ENCODE measurements at regions not wholly inside any gene's neighbourhood (a gene's known extent, or its start where the extent isn't known, plus 50 kb on each side); places are given as distances from the start of the nearest gene placed in this dataset.
"Not testable (repeated sequence)": the region's sequence is repeated elsewhere in the genome, so short reads cannot be mapped to it uniquely, and the experiment has no call there.

DNA sequence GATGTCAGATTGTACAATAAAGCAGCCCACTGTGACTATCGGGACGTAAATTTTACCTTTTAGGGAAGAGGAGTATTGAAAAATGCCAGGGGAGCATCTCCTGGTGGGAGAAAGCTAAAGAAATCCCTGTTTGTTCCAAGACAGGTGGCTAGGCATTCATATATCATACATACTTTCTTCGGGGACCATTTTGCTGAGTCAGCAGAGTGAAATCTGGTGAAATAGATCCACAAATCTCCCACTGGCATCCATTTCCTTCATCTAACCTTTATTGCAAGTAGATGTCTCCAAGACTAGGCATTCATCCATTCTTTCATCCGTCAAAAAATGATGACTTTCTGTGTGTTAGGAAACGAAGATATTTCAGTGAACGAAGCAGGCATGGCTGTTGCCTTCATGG is 107.1 kb downstream of the BMP4 start:
- POLR2A ChIA-PET, result no interaction called here
- no peaks in the 10 kb centered on the region for H3K36me3 Mint-ChIP-seq (ENCODE audit: low read depth)
- H3K9me3 Mint-ChIP-seq, result no peaks in the 10 kb centered on the region
- no peak overlapping the region for H3K27ac Mint-ChIP-seq
- no peaks in the 10 kb centered on the region for H3K4me1 Mint-ChIP-seq
- H3K27me3 Mint-ChIP-seq, result no peaks in the 10 kb centered on the region
- H3K4me3 Mint-ChIP-seq, result no peak overlapping the region
- CTCF ChIA-PET, result no interaction called here
- DNase-seq, result no peak

DNA sequence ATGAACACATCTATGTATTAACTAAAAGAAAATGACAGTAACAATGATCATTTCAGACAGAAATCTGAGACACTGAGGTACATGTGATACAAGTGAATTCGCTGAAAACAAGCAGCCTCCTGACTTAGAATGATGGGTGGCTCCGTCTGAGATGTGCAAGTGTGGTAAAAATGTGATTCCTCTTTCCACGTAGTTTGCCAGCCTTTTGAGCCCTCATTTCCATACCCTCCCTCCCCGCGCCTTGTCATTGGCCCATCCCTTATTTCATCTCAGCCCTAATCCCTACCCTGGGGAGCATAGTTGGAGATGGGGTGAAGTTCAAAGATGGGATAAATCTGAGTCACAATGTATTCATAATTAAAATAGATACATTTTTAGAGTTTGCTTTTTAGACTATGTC is 107.8 kb downstream of the BMP4 start:
- no peak for DNase-seq
- Mint-ChIP-seq H3K36me3 (ENCODE audit: low read depth) (no peaks in the 10 kb centered on the region), H3K9me3 (no peaks in the 10 kb centered on the region), H3K27me3 (no peaks in the 10 kb centered on the region), H3K27ac (no peak overlapping the region), H3K4me3 (no peak overlapping the region), H3K4me1 (no peaks in the 10 kb centered on the region)
- CTCF ChIA-PET, result no interaction called here
- POLR2A ChIA-PET, result no interaction called here

DNA sequence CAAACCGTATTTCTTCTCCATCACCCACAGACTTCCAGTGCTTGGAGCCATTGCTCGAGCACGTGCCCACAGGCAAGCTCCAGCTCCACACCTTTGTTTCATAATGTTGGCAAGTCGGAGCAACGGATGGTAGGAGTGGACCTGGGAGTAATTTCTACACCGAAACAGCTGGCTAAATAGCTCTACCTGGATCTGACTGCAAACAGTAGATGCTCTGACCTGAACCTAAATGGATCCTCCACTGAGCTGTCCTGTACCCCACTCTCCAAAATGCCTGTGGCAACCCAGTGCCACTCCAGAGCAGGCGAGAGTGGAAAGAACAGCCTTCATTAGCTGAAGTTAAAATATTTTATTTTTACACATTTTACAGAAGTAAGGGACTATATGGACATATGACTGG is 108.7 kb downstream of the BMP4 start:
- DNase-seq, result no peak
- no peak overlapping the region for H3K4me3 Mint-ChIP-seq
- H3K27me3 Mint-ChIP-seq, result no peaks in the 10 kb centered on the region
- H3K4me1 Mint-ChIP-seq, result no peaks in the 10 kb centered on the region
- no peaks in the 10 kb centered on the region for H3K9me3 Mint-ChIP-seq
- H3K36me3 Mint-ChIP-seq (ENCODE audit: low read depth), result no peaks in the 10 kb centered on the region
- H3K27ac Mint-ChIP-seq, result no peak overlapping the region
- POLR2A ChIA-PET, result no interaction called here
- CTCF ChIA-PET, result no interaction called here

DNA sequence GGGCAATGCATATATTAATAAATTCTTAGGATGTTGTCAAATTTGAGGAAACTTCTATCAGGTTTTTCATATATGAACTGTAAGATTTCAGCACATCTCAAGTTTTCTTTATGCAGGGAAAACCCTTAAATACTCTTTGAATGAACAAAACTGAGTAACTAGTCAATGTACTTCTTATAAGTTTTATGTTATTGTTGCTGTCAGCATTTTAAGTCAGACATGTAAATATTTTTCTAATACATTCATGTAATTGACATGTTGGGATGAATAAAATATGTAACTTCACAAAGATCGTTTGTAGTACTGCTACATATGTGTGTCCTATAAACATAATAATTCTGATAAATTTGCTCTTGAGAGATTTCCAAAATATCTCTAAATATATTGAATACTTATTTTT is 109.6 kb downstream of the BMP4 start:
- no peaks in the 10 kb centered on the region for H3K27me3 Mint-ChIP-seq
- no peaks in the 10 kb centered on the region for H3K9me3 Mint-ChIP-seq
- no peak overlapping the region for H3K4me3 Mint-ChIP-seq
- no peaks in the 10 kb centered on the region for H3K36me3 Mint-ChIP-seq (ENCODE audit: low read depth)
- DNase-seq, result no peak
- no peak overlapping the region for H3K27ac Mint-ChIP-seq
- CTCF ChIA-PET, result no interaction called here
- POLR2A ChIA-PET, result no interaction called here
- no peaks in the 10 kb centered on the region for H3K4me1 Mint-ChIP-seq

DNA sequence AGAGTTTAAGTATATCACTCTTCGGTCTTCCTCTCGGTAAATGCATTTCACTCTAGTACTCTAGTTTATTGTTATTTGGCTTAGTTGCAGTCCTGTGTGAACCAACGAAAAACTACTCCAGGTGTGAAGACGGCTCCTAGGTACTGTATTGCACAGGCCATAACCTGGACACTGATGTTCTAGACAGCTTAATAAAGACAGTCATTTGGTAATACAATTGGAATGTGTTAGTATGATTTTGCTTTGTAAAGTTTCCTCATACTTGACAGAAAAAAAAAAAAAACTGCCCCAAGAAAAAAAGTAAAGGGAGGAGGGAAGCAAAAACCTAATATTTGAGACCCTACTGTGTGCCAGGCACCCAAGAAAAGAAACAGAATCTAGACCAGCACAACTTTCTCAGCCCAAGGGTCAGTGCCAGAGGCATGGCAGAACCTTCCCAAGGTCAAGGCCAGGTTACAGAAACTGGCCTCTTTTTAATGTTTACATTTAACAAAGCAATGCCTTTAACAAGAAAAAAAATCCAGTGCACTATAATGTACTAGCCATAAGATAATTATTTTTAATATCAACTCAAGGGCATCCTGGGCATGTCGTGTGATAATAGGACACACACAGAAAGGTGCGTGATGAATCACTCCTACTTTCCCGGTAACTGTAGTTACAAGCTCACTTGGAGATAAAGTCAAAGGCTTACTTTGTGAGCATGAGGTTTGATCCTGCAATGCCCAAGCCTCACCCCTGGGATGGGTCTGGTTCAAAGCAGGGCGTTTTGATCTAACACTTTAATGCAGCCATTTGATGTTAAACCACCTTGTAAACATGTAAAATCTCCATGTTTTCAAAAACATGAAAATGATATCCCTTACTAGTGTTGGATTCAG is 110.6 kb downstream of the BMP4 start:
- CTCF ChIA-PET, result no interaction called here
- no peak for DNase-seq
- peaks cover 3% of the 10 kb centered on the region for H3K9me3 Mint-ChIP-seq
- no peak overlapping the region for H3K27ac Mint-ChIP-seq
- no peak overlapping the region for H3K4me3 Mint-ChIP-seq
- H3K36me3 Mint-ChIP-seq (ENCODE audit: low read depth), result no peaks in the 10 kb centered on the region
- no peaks in the 10 kb centered on the region for H3K27me3 Mint-ChIP-seq
- H3K4me1 Mint-ChIP-seq, result no peaks in the 10 kb centered on the region
- POLR2A ChIA-PET, result no interaction called here

DNA sequence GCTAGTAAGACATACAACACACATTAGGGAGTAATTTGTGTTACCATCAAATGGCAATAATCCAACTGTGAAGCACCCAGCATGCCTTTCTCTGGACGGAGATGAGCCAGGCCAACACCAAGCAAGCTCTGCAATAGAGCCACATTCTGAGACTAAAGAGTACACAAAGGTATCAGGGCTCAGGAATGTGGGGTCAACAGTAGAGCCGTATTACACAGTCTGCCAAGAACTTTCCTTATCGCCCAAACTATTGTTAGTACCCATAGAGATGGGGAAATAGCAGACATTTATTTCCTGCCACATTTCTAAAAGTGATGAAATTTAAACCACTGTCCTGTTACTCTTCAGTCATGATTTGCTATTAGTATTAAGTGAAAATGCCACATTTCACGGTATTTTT is 113.7 kb downstream of the BMP4 start:
- Mint-ChIP-seq H3K4me3 (no peak overlapping the region), H3K27me3 (no peaks in the 10 kb centered on the region), H3K9me3 (peaks cover 7% of the 10 kb centered on the region), H3K4me1 (no peaks in the 10 kb centered on the region), H3K36me3 (ENCODE audit: low read depth) (no peaks in the 10 kb centered on the region), H3K27ac (no peak overlapping the region)
- DNase-seq, result no peak
- POLR2A ChIA-PET, result no interaction called here
- CTCF ChIA-PET, result no interaction called here

DNA sequence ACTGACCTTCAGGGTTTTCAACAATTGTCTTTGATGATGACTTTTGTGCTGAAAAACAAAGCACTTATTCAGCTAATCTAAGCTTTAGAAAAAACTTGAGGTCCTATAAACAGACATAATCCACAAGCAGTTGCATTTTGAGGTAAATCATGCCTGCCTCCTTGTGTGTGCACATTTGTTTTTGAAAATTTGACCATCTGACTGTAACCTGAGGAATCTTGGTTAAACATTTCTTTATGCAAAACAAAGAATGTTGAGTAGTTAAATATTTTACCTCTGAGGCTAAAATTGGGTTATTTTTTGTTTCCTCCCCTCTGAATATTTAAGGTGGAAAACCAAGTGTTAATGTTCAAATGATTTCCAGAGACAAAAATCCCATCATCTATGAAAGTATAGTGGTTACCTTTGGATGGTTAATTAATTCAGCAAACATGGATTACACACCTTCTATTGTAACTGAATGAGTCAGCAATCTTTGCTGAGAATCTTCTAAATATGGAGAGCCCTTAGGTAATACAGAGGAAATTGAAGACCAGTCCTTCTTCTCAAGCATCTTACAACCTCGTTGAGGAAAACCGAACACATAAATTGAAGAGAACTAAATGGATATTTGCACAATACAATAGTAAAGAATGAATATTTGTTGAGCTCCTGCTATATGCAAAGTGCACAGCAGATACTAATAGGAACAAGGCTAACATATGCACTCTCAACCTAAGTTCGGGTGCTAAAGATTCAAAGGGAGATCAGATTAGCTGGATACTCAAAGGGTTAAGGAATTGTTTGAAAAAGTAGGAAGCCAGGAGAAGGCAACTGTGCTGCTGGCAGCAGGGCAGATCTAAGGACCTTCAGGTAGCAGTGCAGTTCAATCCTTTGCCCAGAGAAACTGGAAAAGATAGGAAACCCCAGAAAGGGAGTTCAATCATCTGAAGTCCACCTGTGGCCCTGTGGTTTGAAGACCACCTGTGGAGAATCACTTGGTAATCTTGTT is 115.2 kb downstream of the BMP4 start:
- DNase-seq, result no peak
- CTCF ChIA-PET, result no interaction called here
- Mint-ChIP-seq H3K4me1 (no peaks in the 10 kb centered on the region), H3K4me3 (no peak overlapping the region), H3K27me3 (no peaks in the 10 kb centered on the region), H3K27ac (no peak overlapping the region), H3K36me3 (ENCODE audit: low read depth) (no peaks in the 10 kb centered on the region), H3K9me3 (peaks cover 7% of the 10 kb centered on the region)
- POLR2A ChIA-PET, result no interaction called here

DNA sequence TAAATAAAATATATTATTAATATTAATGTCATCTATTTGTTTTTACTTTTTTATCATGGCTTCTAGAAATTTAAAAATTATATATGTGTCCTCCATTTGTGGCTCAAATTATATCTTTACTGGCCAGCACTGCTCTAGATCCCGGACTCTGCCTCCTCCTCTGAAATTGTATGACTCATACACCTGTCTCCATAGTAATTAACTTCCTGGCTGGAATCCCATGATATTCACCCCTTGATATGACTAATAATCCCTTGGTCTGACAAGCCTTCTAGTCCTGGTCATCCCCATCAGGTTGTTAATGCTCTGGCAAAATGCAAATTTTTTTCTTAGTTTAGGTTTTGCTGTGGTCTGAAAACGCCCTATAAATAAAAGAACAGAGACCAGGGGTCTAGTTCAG is 116.2 kb downstream of the BMP4 start:
- Mint-ChIP-seq H3K36me3 (ENCODE audit: low read depth) (no peaks in the 10 kb centered on the region), H3K27me3 (no peaks in the 10 kb centered on the region), H3K4me1 (no peaks in the 10 kb centered on the region), H3K27ac (no peak overlapping the region), H3K9me3 (peaks cover 7% of the 10 kb centered on the region), H3K4me3 (no peak overlapping the region)
- ChIA-PET POLR2A (no interaction called here), CTCF (no interaction called here)
- DNase-seq, result no peak

DNA sequence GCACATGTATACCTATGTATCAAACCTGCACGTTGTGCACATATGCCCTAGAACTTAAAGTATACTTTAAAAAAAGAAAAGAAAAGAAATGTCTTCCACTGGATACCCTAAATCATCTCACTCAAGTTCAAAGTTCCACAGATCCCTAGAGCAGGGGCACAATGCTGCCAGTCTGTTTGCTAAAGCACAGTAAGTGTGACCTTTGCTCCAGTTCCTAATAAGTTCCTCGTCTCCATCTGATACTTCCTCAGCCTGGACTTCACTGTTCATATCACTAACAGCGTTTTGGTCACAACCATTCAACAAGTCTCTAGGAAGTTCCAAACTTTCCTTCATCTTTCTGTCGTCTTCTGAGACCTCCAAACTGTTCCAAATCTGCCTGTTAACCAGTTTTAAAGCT is 118.3 kb downstream of the BMP4 start:
- ChIA-PET POLR2A (no interaction called here), CTCF (no interaction called here)
- H3K36me3 Mint-ChIP-seq (ENCODE audit: low read depth), result no peaks in the 10 kb centered on the region
- no peaks in the 10 kb centered on the region for H3K4me1 Mint-ChIP-seq
- no peak overlapping the region for H3K4me3 Mint-ChIP-seq
- DNase-seq, result no peak
- H3K9me3 Mint-ChIP-seq, result peaks cover 7% of the 10 kb centered on the region
- no peaks in the 10 kb centered on the region for H3K27me3 Mint-ChIP-seq
- H3K27ac Mint-ChIP-seq, result no peak overlapping the region

DNA sequence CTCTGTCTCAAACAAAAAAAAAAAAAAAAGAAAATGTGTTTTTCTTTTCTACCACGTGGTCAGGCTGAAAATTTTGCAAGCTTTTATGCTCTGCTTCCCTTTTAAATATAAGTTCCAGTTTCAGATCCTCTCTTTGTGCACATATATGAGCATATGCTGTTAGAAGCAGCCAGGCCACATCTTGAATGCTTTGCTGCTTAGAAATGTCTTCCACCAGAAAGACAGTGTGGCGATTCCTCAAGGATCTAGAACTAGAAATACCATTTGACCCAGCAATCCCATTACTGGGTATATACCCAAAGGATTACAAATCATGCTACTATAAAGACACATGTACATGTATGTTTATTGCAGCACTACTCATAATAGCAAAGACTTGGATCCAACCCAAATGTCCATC is 119.0 kb downstream of the BMP4 start:
- CTCF ChIA-PET, result interaction anchor here (0.7 kb wide), 1 partner anchor 468 kb away, joined by 3 read pairs; no protein-coding TSS in a partner anchor
- POLR2A ChIA-PET; H3K27me3 Mint-ChIP-seq; DNase-seq; H3K9me3 Mint-ChIP-seq; H3K4me3 Mint-ChIP-seq; H3K27ac Mint-ChIP-seq; H3K36me3 Mint-ChIP-seq (ENCODE audit: low read depth); H3K4me1 Mint-ChIP-seq: not testable (repeated sequence)

DNA sequence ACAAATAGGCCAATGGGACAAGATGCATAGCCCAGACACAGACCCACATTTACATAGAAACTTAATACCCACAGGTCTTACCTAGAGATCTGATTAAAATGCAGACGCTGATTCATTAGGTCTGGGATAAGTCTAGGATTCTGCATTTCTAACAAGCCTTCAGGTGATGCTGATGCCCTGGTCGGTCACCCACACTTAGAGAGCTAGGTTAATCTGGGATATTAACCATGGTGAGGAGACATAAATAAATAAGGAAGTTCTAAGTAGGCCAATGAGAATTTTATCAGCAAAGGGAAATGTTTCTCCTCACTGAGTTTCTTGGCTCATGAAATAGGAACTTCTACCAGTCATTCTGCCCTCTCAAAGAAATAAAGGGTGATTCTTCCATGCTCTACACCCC is 120.1 kb downstream of the BMP4 start:
- H3K27ac Mint-ChIP-seq, result no peak overlapping the region
- ChIA-PET CTCF (no interaction called here), POLR2A (no interaction called here)
- no peaks in the 10 kb centered on the region for H3K36me3 Mint-ChIP-seq (ENCODE audit: low read depth)
- H3K4me3 Mint-ChIP-seq, result no peak overlapping the region
- H3K27me3 Mint-ChIP-seq, result no peaks in the 10 kb centered on the region
- peaks cover 5% of the 10 kb centered on the region for H3K9me3 Mint-ChIP-seq
- no peaks in the 10 kb centered on the region for H3K4me1 Mint-ChIP-seq
- no peak for DNase-seq

DNA sequence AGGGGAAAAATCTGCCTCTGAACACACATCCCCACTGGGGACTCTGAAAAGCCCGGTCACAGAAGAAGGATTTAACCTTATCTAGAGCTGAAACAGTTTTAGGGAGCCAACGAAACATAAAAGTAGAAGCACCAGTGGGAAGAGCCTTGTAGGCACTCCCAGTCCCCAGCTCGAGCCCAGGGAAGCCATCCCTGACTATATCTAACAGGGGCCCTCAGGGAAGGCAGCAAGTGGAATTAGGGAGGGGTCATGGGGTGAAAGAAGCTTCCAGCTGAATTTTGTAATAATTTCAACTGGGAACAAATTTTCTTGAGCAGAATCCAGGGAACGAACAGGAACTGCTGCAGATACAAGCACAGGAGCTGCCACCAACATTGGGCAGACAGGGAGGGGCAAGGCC is 127.8 kb downstream of the BMP4 start:
- POLR2A ChIA-PET, result no interaction called here
- H3K27me3 Mint-ChIP-seq, result no peaks in the 10 kb centered on the region

DNA sequence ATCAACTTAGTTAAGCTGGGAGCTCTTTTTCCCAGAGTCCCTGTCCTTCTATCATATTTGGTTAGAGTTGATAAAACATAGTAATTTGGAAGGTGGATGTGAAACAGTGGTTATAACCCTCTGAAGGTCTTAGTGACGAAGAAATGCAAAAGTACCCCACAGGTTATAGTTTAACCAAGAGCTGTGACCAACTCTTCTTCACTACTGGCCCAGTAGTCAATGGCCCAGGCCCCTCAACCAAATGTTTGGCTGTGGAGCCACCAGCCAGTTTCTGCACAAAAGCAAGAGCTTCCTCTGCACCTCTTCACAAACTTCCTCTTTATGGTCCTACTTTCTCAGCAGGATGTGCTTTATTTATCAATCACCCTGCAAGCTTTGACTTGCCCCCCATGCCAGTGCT is 132.6 kb downstream of the BMP4 start:
- no peaks in the 10 kb centered on the region for H3K36me3 Mint-ChIP-seq (ENCODE audit: low read depth)
- H3K4me3 Mint-ChIP-seq, result no peak overlapping the region
- no peak for DNase-seq
- POLR2A ChIA-PET, result no interaction called here
- CTCF ChIA-PET, result no interaction called here
- peaks cover 7% of the 10 kb centered on the region for H3K9me3 Mint-ChIP-seq
- H3K27me3 Mint-ChIP-seq, result no peaks in the 10 kb centered on the region
- H3K4me1 Mint-ChIP-seq, result no peaks in the 10 kb centered on the region
- H3K27ac Mint-ChIP-seq, result no peak overlapping the region

More for the DNA sequence above, 127.8 kb downstream of the BMP4 start:
- Mint-ChIP-seq H3K4me3 (no peak overlapping the region), H3K4me1 (no peaks in the 10 kb centered on the region), H3K27ac (no peak overlapping the region), H3K36me3 (ENCODE audit: low read depth) (no peaks in the 10 kb centered on the region), H3K9me3 (peaks cover 4% of the 10 kb centered on the region)
- DNase-seq, result no peak
- CTCF ChIA-PET, result no interaction called here

DNA sequence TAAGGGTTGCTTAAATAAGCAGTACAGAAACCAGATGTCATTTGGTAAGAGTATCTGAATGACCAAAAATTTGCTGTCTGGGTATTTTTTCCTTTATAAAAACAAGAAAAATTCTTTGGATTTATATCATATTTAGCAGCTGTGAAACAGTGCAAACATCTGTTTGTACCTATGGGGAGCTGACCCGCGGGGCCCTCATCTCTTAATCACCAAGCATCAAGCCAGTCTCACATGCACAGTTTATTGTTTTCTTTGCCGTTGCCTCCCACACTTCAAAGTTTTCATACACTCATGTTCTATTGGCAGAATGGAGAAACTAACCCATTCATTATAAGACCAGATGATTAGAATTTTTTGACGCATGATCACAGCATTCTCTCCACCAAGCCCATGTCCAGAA is 142.2 kb downstream of the BMP4 start:
- Mint-ChIP-seq H3K27me3 (no peaks in the 10 kb centered on the region), H3K4me1 (no peaks in the 10 kb centered on the region), H3K27ac (no peak overlapping the region), H3K4me3 (no peak overlapping the region), H3K36me3 (ENCODE audit: low read depth) (no peaks in the 10 kb centered on the region), H3K9me3 (peaks cover 11% of the 10 kb centered on the region)
- DNase-seq, result no peak
- ChIA-PET CTCF (no interaction called here), POLR2A (no interaction called here)
